ENCODE measurements at regions not wholly inside any gene's neighbourhood (a gene's known extent, or its start where the extent isn't known, plus 50 kb on each side); places are given as distances from the start of the nearest gene placed in this dataset.

DNA sequence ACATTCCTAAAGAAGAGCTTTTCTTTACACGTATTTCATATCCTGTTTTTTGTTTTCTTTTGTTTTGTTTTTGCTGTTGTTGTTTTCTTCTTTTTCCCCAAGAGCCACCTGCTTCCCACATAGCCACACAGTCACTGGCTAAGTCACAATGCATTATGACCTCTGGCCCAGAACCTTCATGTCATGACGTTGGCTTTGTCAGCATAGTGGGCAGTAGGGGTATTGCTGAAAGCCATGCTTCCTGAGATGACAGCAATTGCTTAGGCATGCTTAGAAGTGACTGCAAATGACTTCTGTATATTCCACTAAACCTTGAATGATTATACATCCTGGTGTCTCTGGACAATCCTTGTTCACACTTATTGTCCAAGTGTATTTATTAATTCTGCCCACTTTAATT is 375.8 kb downstream of the TAF11L14 start:
- TF ChIP-seq, protein P1, sequence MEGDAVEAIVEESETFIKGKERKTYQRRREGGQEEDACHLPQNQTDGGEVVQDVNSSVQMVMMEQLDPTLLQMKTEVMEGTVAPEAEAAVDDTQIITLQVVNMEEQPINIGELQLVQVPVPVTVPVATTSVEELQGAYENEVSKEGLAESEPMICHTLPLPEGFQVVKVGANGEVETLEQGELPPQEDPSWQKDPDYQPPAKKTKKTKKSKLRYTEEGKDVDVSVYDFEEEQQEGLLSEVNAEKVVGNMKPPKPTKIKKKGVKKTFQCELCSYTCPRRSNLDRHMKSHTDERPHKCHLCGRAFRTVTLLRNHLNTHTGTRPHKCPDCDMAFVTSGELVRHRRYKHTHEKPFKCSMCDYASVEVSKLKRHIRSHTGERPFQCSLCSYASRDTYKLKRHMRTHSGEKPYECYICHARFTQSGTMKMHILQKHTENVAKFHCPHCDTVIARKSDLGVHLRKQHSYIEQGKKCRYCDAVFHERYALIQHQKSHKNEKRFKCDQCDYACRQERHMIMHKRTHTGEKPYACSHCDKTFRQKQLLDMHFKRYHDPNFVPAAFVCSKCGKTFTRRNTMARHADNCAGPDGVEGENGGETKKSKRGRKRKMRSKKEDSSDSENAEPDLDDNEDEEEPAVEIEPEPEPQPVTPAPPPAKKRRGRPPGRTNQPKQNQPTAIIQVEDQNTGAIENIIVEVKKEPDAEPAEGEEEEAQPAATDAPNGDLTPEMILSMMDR (conservative IDR thresholded peaks at IDR 0.05; ENCODE audit: low read depth, low read length) = no peak
- no peak overlapping the region for H3K4me3 ChIP-seq (ENCODE audit: low read depth, low read length)
- no peak for DNase-seq (ENCODE audit: low read depth)

DNA sequence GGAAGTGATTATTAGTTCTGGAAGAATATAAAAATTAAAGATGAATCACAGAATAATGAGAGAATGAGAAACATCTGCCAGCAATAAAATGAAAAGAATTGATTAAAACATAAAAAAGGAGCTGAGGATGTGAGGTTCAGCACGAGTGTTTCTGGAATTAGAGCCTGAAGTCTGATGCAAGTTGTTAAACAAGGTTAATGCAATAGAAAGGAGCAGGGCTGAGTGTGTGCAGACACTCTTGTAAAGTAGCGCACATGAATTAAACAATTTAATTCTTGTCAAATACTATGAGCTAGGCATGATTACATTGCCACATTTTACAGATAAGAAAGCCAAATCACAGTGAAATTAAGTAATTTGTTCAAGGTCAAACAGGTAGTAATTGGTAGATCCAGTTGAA is 384.2 kb downstream of the TAF11L14 start:
- no peak overlapping the region for H3K4me3 ChIP-seq (ENCODE audit: low read depth, low read length)
- DNase-seq (ENCODE audit: low read depth) = no peak
- TF ChIP-seq, protein P1 (conservative IDR thresholded peaks at IDR 0.05; ENCODE audit: low read depth, low read length) = no peak

DNA sequence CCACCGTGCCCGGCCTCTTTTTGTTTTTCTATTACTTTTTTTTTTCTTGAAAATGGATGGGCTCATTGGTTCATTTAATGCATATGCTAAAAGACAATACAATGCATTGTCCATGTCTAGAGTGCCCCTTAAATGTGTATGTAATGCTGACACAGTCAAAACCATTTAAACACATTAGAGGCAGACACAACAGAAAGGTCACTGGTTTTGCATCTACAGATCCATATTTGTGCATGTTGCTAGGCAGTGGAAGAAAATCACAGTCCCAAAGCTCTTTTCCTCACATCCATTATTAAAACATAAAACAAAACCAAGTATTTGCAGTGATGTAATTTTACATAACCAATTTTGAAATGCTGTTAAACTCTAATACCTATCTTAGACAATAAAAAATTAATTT is 389.0 kb downstream of the TAF11L14 start:
- DNase-seq (ENCODE audit: low read depth) = no peak
- TF ChIP-seq, protein P1 (conservative IDR thresholded peaks at IDR 0.05; ENCODE audit: low read depth, low read length) = no peak
- H3K4me3 ChIP-seq (ENCODE audit: low read depth, low read length) = no peak overlapping the region

DNA sequence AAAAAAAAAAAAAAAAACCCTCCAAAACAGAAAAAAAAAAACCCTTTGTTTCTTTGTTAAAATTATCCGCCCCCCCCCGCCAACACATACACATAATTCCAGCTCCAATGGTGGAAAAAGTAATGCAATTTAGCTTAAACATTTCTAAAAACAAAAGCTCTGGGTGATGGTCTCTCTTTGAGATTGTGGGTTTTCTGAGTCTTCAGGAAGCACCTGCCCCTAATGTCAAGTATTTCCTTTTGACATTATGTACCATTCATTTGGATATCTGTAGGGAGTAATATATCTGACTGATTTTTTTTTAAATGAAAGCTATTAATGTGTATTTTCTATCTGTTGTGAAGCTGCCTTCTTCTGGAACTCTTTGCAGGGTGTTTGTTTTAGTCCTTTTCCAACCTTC is 389.7 kb downstream of the TAF11L14 start:
- TF ChIP-seq, protein P1 (conservative IDR thresholded peaks at IDR 0.05; ENCODE audit: low read depth, low read length) = no peak
- no peak overlapping the region for H3K4me3 ChIP-seq (ENCODE audit: low read depth, low read length)
- DNase-seq (ENCODE audit: low read depth) = no peak

DNA sequence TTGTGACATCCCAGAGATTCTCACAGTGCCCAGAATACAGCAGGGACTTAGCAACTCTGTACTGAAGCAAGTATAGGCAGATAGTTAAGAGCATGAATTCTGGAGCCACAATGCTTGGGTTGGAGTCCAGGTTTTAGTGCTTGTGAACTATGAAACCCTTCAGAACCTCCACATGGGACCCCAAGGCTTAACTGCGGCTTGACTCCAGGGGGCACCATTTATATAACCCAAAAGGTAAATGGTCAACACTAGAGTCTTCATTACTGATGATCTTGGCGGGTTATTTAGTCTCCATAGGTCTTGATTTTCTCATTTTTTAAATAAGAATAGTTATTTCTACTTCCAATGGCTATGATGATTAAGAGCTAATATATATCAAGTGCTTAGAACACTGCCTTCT is 390.3 kb downstream of the TAF11L14 start:
- DNase-seq (ENCODE audit: low read depth) = no peak
- TF ChIP-seq, protein P1 (conservative IDR thresholded peaks at IDR 0.05; ENCODE audit: low read depth, low read length) = no peak
- H3K4me3 ChIP-seq (ENCODE audit: low read depth, low read length) = no peak overlapping the region

DNA sequence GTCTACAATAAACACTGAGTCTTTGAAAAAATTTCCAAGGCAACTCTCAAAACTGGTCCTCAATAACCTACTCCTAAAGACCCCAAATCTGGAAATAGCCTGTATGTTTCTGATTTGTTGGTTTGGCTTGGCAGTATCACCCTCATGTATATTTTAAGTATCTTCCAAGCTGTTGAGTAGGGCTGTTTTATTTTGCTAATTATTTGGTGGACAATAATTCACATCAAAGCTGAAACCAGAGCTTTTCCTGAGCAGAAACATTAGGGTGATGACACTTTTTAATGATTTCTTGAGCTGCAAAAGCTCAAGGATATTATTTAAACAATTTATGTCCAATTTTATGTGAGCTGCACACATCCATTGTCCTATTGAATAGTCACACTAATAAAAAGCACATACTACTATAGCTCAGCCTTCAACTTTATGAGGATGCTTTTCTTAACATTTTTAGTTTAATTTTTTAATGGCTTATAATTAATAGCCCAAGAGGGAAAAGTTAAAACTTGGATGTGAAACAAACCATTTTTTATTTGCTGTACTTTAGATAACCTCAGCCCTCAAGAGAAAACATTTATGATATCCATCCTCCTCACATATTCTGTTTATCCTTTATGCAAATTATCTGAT is 393.1 kb downstream of the TAF11L14 start:
- no peak overlapping the region for H3K4me3 ChIP-seq (ENCODE audit: low read depth, low read length)
- TF ChIP-seq, protein P1 (conservative IDR thresholded peaks at IDR 0.05; ENCODE audit: low read depth, low read length) = no peak
- DNase-seq (ENCODE audit: low read depth) = no peak

DNA sequence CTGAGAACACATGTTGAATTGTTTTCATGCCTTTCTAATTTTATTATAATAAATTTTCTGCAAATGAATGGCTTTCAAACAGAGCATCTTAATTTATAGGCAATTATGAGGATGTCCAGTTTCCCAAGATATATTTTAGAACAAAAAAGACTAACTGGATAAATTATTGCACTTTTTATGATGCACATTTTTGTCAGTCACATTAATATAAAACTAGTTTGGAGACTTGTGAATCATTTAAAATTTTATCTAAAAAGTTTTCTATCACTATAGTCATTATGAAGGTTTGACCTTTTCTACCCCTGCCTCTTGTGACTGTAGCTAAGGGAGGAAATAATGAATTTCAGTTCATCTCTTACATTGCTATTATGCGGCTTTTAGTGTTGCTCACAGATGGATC is 393.8 kb downstream of the TAF11L14 start:
- no peak overlapping the region for H3K4me3 ChIP-seq (ENCODE audit: low read depth, low read length)
- TF ChIP-seq, protein P1 (conservative IDR thresholded peaks at IDR 0.05; ENCODE audit: low read depth, low read length) = no peak
- no peak for DNase-seq (ENCODE audit: low read depth)

All from epithelial cell of proximal tubule (primary cell).